Left colon (tissue), 2 donors: ENCODE measurements at regions not wholly inside any gene's neighbourhood (a gene's known extent, or its start where the extent isn't known, plus 50 kb on each side); places are given as distances from the start of the nearest gene placed in this dataset.
A peak's percentile ranks its signal among the peaks of the same experiment; 100 is the strongest.
"Not testable (repeated sequence)": the region's sequence is repeated elsewhere in the genome, so short reads cannot be mapped to it uniquely, and the experiment has no call there.

Experiments
- ATAC-seq: fragments of 200-7000 bp; cut with Tn5 transposase; one replicate; pipeline ENCODE4 v1.9.1; 2020; ENCODE audit warnings: mild to moderate bottlenecking, moderate library complexity
- DNase-seq, 2 donors: peaks; one replicate each; pipeline ENCODE4 v3.0.0-alpha.2; 2020
- intact Hi-C, 2 donors: fragments of 100-400 bp; cut with DNase I in 1 of 2; cut with micrococcal nuclease in 1 of 2; formaldehyde crosslinking; loops; one replicate each; pipeline versions ENCODE4 v1.11.2 to v1.14.0; 2022; cut with DNase I, micrococcal nuclease
- donor health status: DM: no; HTN: no; CAD: no.
- donor health status: DM: yes; HTN: yes; CAD: no.

- intact Hi-C loops = no loop called here
- ATAC-seq (no peak), DNase-seq (no peak)
Measured at GRCh38 chr19:28396287-28396831, 816.6 kb downstream of the UQCRFS1 start.

GRCh38 chr19:28394725-28395124, 818.2 kb downstream of the UQCRFS1 start:
- no peak for DNase-seq
- ATAC-seq = no peak
- intact Hi-C loops = no loop called here

- peak; percentile 35 for ATAC-seq
- no peak for DNase-seq
Measured at GRCh38 chr19:28393574-28394336, 819.2 kb downstream of the UQCRFS1 start.

GRCh38 chr19:28388988-28389387, 824.0 kb downstream of the UQCRFS1 start:
- no peak for DNase-seq
- no peak for ATAC-seq
- intact Hi-C loops = no loop called here

More at GRCh38 chr19:28393574-28394336, 819.2 kb downstream of the UQCRFS1 start:
- intact Hi-C loops = no loop called here

- intact Hi-C loops = no loop called here
- DNase-seq (no peak), ATAC-seq (no peak)
Measured at GRCh38 chr19:28387507-28387906, 825.4 kb downstream of the UQCRFS1 start.

- DNase-seq = no peak
- no peak for ATAC-seq
- intact Hi-C loops = no loop called here
Measured at GRCh38 chr19:28386470-28386869, 826.5 kb downstream of the UQCRFS1 start.

- ATAC-seq (no peak), DNase-seq (no peak)
- intact Hi-C loops = no loop called here
Measured at GRCh38 chr19:28386066-28386465, 826.9 kb downstream of the UQCRFS1 start.

- ATAC-seq (no peak), DNase-seq (no peak)
- intact Hi-C loops = no loop called here
Measured at GRCh38 chr19:28377077-28377476, 835.9 kb downstream of the UQCRFS1 start.

GRCh38 chr19:28374971-28375370, 838.0 kb downstream of the UQCRFS1 start:
- ATAC-seq (no peak), DNase-seq (no peak)
- intact Hi-C loops = no loop called here

- DNase-seq (no peak), ATAC-seq (no peak)
- intact Hi-C loops = no loop called here
Measured at GRCh38 chr19:28372576-28373247, 840.2 kb downstream of the UQCRFS1 start.

- intact Hi-C loops = no loop called here
- DNase-seq = no peak
- no peak for ATAC-seq
Measured at GRCh38 chr19:28367146-28367545, 845.8 kb downstream of the UQCRFS1 start.

- DNase-seq = no peak
- ATAC-seq = no peak
- intact Hi-C loops = no loop called here
Measured at GRCh38 chr19:28363254-28363653, 849.7 kb downstream of the UQCRFS1 start.

- no peak for DNase-seq
- ATAC-seq = no peak
- intact Hi-C loops = no loop called here
Measured at GRCh38 chr19:28359431-28360414, 853.2 kb downstream of the UQCRFS1 start.

- DNase-seq = no peak
- intact Hi-C loops = no loop called here
- no peak for ATAC-seq
Measured at GRCh38 chr19:28358633-28359032, 854.3 kb downstream of the UQCRFS1 start.

- ATAC-seq (no peak), DNase-seq (no peak)
- intact Hi-C loops = no loop called here
Measured at GRCh38 chr19:28351761-28352160, 861.2 kb downstream of the UQCRFS1 start.

- ATAC-seq, DNase-seq: not testable (repeated sequence)
Measured at GRCh38 chr19:28351321-28351720, 861.6 kb downstream of the UQCRFS1 start.

GRCh38 chr19:28350673-28351072, 862.3 kb downstream of the UQCRFS1 start:
- intact Hi-C loops = no loop called here
- no peak for DNase-seq
- ATAC-seq = no peak

More at GRCh38 chr19:28351321-28351720, 861.6 kb downstream of the UQCRFS1 start:
- intact Hi-C loops = not testable (repeated sequence)

- DNase-seq (no peak), ATAC-seq (no peak)
- intact Hi-C loops = no loop called here
Measured at GRCh38 chr19:28350037-28350436, 862.9 kb downstream of the UQCRFS1 start.

- ATAC-seq = no peak
- intact Hi-C loops = no loop called here
- DNase-seq = no peak
Measured at GRCh38 chr19:28349604-28350003, 863.3 kb downstream of the UQCRFS1 start.
